ENCODE measurements at regions not wholly inside any gene's neighbourhood (a gene's known extent, or its start where the extent isn't known, plus 50 kb on each side); places are given as distances from the start of the nearest gene placed in this dataset.
"Not testable (repeated sequence)": the region's sequence is repeated elsewhere in the genome, so short reads cannot be mapped to it uniquely, and the experiment has no call there.

GRCh38 chr18:5721924-5722323 lies 173.4 kb downstream of the TMEM200C start:
- no peak for DNase-seq (ENCODE audit: low read depth in 2 of 3, low spot score in 2 of 3)

- DNase-seq (ENCODE audit: low read depth in 2 of 3, low spot score in 2 of 3) = no peak
These were observed 175.2 kb downstream of the TMEM200C start for GRCh38 chr18:5720132-5720531.

GRCh38 chr18:5717256-5717655 lies 173.5 kb upstream of the EPB41L3 start:
- no peak for DNase-seq (ENCODE audit: low read depth in 2 of 3, low spot score in 2 of 3)

GRCh38 chr18:5710676-5711075 lies 166.9 kb upstream of the EPB41L3 start:
- DNase-seq (ENCODE audit: low read depth in 2 of 3, low spot score in 2 of 3) = no peak

- DNase-seq (ENCODE audit: low read depth in 2 of 3, low spot score in 2 of 3) = no peak
These were observed 166.4 kb upstream of the EPB41L3 start for GRCh38 chr18:5710235-5710634.

- DNase-seq (ENCODE audit: low read depth in 2 of 3, low spot score in 2 of 3) = no peak
These were observed 165.8 kb upstream of the EPB41L3 start for GRCh38 chr18:5709476-5710095.

GRCh38 chr18:5707586-5707985 lies 163.8 kb upstream of the EPB41L3 start:
- DNase-seq (ENCODE audit: low read depth in 2 of 3, low spot score in 2 of 3) = no peak

GRCh38 chr18:5705393-5705792 lies 161.6 kb upstream of the EPB41L3 start:
- no peak for DNase-seq (ENCODE audit: low read depth in 2 of 3, low spot score in 2 of 3)

GRCh38 chr18:5704847-5705246 lies 161.1 kb upstream of the EPB41L3 start:
- no peak for DNase-seq (ENCODE audit: low read depth in 2 of 3, low spot score in 2 of 3)

GRCh38 chr18:5702016-5702415 lies 158.2 kb upstream of the EPB41L3 start:
- DNase-seq (ENCODE audit: low read depth in 2 of 3, low spot score in 2 of 3) = not testable (repeated sequence)

GRCh38 chr18:5693699-5694294 lies 150.0 kb upstream of the EPB41L3 start:
- DNase-seq (ENCODE audit: low read depth in 2 of 3, low spot score in 2 of 3) = no peak

- DNase-seq (ENCODE audit: low read depth in 2 of 3, low spot score in 2 of 3) = no peak
These were observed 135.1 kb upstream of the EPB41L3 start for GRCh38 chr18:5678779-5679406.

GRCh38 chr18:5678278-5678677 lies 134.5 kb upstream of the EPB41L3 start:
- DNase-seq (ENCODE audit: low read depth in 2 of 3, low spot score in 2 of 3) = no peak

GRCh38 chr18:5673616-5674015 lies 129.8 kb upstream of the EPB41L3 start:
- DNase-seq (ENCODE audit: low read depth in 2 of 3, low spot score in 2 of 3) = no peak

- DNase-seq (ENCODE audit: low read depth in 2 of 3, low spot score in 2 of 3) = no peak
These were observed 125.8 kb upstream of the EPB41L3 start for GRCh38 chr18:5669585-5669984.

GRCh38 chr18:5668087-5668715 lies 124.4 kb upstream of the EPB41L3 start:
- no peak for DNase-seq (ENCODE audit: low read depth in 2 of 3, low spot score in 2 of 3)

GRCh38 chr18:5667356-5667755 lies 123.6 kb upstream of the EPB41L3 start:
- DNase-seq (ENCODE audit: low read depth in 2 of 3, low spot score in 2 of 3) = no peak

- DNase-seq (ENCODE audit: low read depth in 2 of 3, low spot score in 2 of 3) = no peak
These were observed 118.8 kb upstream of the EPB41L3 start for GRCh38 chr18:5662586-5663090.

- no peak for DNase-seq (ENCODE audit: low read depth in 2 of 3, low spot score in 2 of 3)
These were observed 117.4 kb upstream of the EPB41L3 start for GRCh38 chr18:5661179-5661578.

- DNase-seq (ENCODE audit: low read depth in 2 of 3, low spot score in 2 of 3) = no peak
These were observed 110.0 kb upstream of the EPB41L3 start for GRCh38 chr18:5653802-5654201.

GRCh38 chr18:5651736-5652135 lies 107.9 kb upstream of the EPB41L3 start:
- DNase-seq (ENCODE audit: low read depth in 2 of 3, low spot score in 2 of 3) = no peak

GRCh38 chr18:5649439-5649838 lies 105.6 kb upstream of the EPB41L3 start:
- no peak for DNase-seq (ENCODE audit: low read depth in 2 of 3, low spot score in 2 of 3)

Measured in activated CD8-positive, alpha-beta memory T cell treated with anti-CD3 and anti-CD28 coated beads for 48 hours (primary cell).